ENCODE measurements at regions not wholly inside any gene's neighbourhood (a gene's known extent, or its start where the extent isn't known, plus 50 kb on each side); places are given as distances from the start of the nearest gene placed in this dataset.

- no peak for TF ChIP-seq CTCF (conservative IDR thresholded peaks at IDR 0.05; ENCODE audit: low read depth, low read length)
- DNase-seq (ENCODE audit: low read depth) = no peak
- H3K4me3 ChIP-seq (ENCODE audit: low read depth, low read length) = no peak overlapping the region
Measured at GRCh38 chr2:128622955-128623620, 304.4 kb upstream of the HS6ST1 start.

DNA sequence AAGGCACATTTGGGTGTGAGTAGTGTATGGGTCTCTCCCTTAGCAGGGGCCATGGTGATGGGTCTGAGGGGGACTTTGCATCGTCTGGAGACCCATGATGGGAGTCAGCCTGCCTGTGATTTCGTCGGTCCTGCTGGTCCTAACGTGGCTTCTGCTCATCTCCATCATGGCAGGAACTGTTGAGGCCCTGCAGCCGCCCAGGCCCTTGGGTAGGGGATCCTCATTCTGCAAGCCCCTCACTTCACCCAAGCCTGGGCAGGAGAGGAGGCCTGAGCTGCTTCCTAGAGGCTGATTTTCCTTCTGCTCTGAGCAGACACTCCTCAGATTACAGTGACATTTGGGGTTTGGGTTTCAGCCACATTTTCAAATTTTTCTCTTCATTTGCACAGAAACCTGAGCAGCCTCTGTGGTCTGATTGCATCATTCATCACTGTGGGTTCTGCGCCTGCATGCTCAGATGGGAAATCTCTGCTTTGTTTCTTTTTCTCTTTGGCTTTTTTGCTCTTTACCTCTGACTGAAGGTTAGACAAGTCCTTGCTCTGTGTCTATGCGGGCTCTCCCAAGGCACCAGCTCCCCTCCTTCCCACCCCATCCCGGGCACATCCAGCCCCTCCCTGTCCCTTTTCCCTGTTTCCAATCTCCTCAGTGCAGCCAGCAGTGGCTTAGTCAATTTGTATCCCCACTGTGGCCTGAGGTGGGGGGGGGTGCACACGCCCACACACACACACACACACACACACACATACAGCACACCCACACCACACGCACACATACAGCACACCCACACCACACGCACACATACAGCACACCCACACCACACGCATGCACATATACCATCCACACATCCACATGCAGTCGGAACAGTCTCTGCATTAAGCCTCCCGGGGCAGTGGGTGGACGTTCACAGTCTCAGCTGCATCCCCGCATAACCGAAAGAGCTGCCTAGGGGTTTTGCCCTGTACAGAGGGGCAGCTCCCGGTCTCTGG is 305.4 kb upstream of the HS6ST1 start:
- no peak for TF ChIP-seq CTCF (conservative IDR thresholded peaks at IDR 0.05; ENCODE audit: low read depth, low read length)

GRCh38 chr2:128624956-128625355 is 306.3 kb upstream of the HS6ST1 start:
- no peak overlapping the region for H3K4me3 ChIP-seq (ENCODE audit: low read depth, low read length)
- no peak for TF ChIP-seq CTCF (conservative IDR thresholded peaks at IDR 0.05; ENCODE audit: low read depth, low read length)
- DNase-seq (ENCODE audit: low read depth) = no peak

More for the DNA sequence above, 305.4 kb upstream of the HS6ST1 start:
- no peak overlapping the region for H3K4me3 ChIP-seq (ENCODE audit: low read depth, low read length)
- no peak for DNase-seq (ENCODE audit: low read depth)

GRCh38 chr2:128625421-128625820 is 306.8 kb upstream of the HS6ST1 start:
- H3K4me3 ChIP-seq (ENCODE audit: low read depth, low read length) = no peak overlapping the region
- no peak for DNase-seq (ENCODE audit: low read depth)
- TF ChIP-seq CTCF (conservative IDR thresholded peaks at IDR 0.05; ENCODE audit: low read depth, low read length) = no peak

DNA sequence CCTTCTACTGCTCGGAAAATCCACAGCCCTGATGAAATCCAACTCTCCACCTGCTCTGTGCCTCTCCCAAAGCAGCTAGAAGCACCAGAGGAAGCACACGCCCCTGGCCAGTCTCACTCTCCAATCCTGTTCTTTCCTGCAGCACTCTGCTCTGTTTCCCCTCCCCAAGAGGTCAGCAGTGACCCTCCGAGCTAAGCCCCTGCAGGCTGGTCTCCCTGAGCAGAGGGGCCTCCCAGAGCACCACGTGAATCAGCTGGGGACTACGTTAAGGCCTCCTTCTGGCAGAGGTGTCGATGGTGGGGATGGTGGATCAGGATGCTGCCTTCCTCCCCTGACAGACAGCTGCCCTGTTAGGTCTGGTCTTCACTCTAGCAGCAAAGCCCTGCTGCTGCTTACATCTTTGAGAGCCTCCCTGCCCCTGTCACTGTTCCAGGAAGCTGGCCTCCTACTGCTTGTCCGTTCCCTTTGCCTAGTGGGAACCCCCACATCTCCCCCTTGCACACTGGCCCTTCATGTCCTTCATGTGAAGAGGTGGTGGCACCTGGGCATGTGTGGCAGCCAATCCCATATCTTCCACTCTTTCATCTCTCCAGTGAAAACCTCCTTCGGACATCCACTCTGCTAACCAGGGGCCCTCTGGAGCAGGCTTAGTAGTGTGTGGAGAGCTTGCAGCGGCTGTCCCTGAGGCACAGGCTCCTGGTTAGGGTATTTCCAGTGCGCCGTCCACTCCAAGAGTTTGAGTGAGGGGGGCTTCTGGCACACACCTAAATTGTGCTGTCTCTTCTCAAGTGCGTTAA is 307.5 kb upstream of the HS6ST1 start:
- no peak overlapping the region for H3K4me3 ChIP-seq (ENCODE audit: low read depth, low read length)
- no peak for TF ChIP-seq CTCF (conservative IDR thresholded peaks at IDR 0.05; ENCODE audit: low read depth, low read length)
- DNase-seq (ENCODE audit: low read depth) = no peak

DNA sequence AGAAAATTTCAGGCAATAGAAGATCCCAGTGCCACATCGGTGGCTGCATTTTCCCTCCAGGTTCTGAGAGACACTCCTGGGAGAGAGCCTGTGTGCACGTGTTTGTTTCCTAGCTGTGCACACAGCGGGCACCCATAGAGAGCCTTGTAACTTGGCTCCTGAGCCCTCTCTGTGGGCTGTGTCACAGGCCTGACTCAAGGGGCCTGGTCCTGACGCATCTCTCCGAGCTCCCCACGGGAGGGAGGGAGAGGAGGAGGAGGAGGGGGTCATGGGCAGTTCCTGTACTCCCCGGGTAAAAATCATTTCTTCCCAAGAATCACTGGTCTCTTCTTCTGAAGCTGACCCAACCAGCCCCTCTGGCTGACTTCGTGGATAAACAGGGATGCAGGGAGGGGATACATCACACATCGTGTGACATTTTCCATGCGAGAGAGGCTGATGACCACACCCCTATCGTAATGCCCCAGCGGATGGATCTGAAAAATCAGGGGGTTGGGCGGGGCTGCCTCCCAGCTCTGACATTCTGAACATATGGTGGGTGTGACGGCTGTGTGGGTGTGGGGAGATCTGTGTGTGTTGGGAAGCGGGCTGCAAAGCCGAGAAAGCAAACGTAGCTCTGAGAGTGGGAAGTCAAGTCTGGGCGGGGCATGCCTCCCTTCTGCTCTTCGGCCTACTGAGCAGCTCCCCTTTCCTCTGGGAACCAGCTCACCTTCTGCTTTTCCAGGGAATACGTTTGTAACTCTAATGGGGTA is 308.3 kb upstream of the HS6ST1 start:
- H3K4me3 ChIP-seq (ENCODE audit: low read depth, low read length) = no peak overlapping the region
- DNase-seq (ENCODE audit: low read depth) = no peak
- TF ChIP-seq CTCF (conservative IDR thresholded peaks at IDR 0.05; ENCODE audit: low read depth, low read length) = no peak
